Natural killer cell (primary cell): ENCODE measurements at regions not wholly inside any gene's neighbourhood (a gene's known extent, or its start where the extent isn't known, plus 50 kb on each side); places are given as distances from the start of the nearest gene placed in this dataset.

Experiments used
- ATAC-seq, 3 donors: fragments of 150-1000 bp in 2 of 3; fragments of 200-7000 bp in 1 of 3; cut with Tn5 transposase; 1 replicate in 1 of 3; 2 replicates in 2 of 3; pipeline ENCODE4 v1.10.0; 2021; ENCODE audit warnings: mild to moderate bottlenecking in 2 of 3, moderate library complexity in 2 of 3
- DNase-seq, 2 donors: peaks; one replicate each; pipeline versions ENCODE4 v3.0.0 to v3.0.0-alpha.2; 2013 to 2021; ENCODE audit warnings: mixed read lengths in 1 of 2
- H3K27ac ChIP-seq: one replicate; pipeline ENCODE4 v1.5.1; 2013; ENCODE audit warnings: mild to moderate bottlenecking, low read length
- H3K27me3 ChIP-seq: one replicate; pipeline ENCODE4 v1.6.1; 2013; ENCODE audit warnings: low read length; ENCODE audit not compliant: control insufficient read depth, insufficient read depth
- H3K36me3 ChIP-seq: one replicate; pipeline ENCODE4 v1.6.1; 2013; ENCODE audit warnings: low read length; ENCODE audit not compliant: control insufficient read depth, insufficient read depth
- H3K4me1 ChIP-seq: one replicate; pipeline ENCODE4 v1.6.1; 2013; ENCODE audit warnings: low read length; ENCODE audit not compliant: control insufficient read depth, insufficient read depth
- H3K4me3 ChIP-seq: one replicate; pipeline ENCODE4 v1.5.1; 2013; ENCODE audit warnings: low read length
- H3K9me3 ChIP-seq: one replicate; pipeline ENCODE4 v1.6.1; 2013; ENCODE audit warnings: low read length; ENCODE audit not compliant: control insufficient read depth, insufficient read depth
- H3K27ac Mint-ChIP-seq, 2 donors: one replicate each; pipeline ENCODE4 v1.8.0; 2022; ENCODE audit warnings: mild to moderate bottlenecking in 2 of 2, mixed read lengths in 2 of 2, moderate library complexity in 1 of 2
- H3K27me3 Mint-ChIP-seq, 2 donors: one replicate each; pipeline ENCODE4 v1.8.0; 2022; ENCODE audit warnings: low read depth in 2 of 2, mixed read lengths in 2 of 2
- H3K36me3 Mint-ChIP-seq: one replicate; pipeline ENCODE4 v1.8.0; 2022; ENCODE audit warnings: mixed read lengths
- H3K4me1 Mint-ChIP-seq, 2 donors: one replicate each; pipeline ENCODE4 v1.8.0; 2022; ENCODE audit warnings: mixed read lengths in 2 of 2
- H3K4me3 Mint-ChIP-seq: one replicate; pipeline ENCODE4 v1.8.0; 2022; ENCODE audit warnings: mild to moderate bottlenecking, moderate library complexity, mixed read lengths
- H3K9me3 Mint-ChIP-seq, 2 donors: one replicate each; pipeline ENCODE4 v1.8.0; 2022; ENCODE audit warnings: mixed read lengths in 2 of 2
- WGBS: methylation state at CpG from one replicate; pipeline ENCODE4 v1.1.7; 2013; ENCODE audit warnings: missing lambda C conversion rate; ENCODE audit not compliant: insufficient coverage; 5-methylcytosine and 5-hydroxymethylcytosine counted together
- intact Hi-C: fragments of 100-400 bp; cut with micrococcal nuclease; formaldehyde crosslinking; loops from one replicate; pipeline ENCODE4 v1.14.2; 2022
- TF ChIP-seq, protein P1 (sequence below): fragments of 200-600 bp; IDR thresholded peaks from one replicate; pipeline ENCODE4 v1.8.0; 2022; ENCODE audit warnings: antibody characterized with exemption

- H3K4me3 ChIP-seq = no peak overlapping the region
- H3K27me3 Mint-ChIP-seq = peaks cover 29 to 35% of the 10 kb centered on the region in 2 donors
- no peak overlapping the region for H3K27ac ChIP-seq
- no peak for ATAC-seq
- H3K27ac Mint-ChIP-seq = no peak overlapping the region
- H3K36me3 Mint-ChIP-seq = no peaks in the 10 kb centered on the region
- intact Hi-C loops = no loop called here
- peaks cover 6% of the 10 kb centered on the region for H3K27me3 ChIP-seq
- H3K4me1 Mint-ChIP-seq = peaks cover 14 to 20% of the 10 kb centered on the region in 2 donors
- 87% methylated on average over 3 of the region's 3 CpGs for WGBS
- H3K36me3 ChIP-seq = no peaks in the 10 kb centered on the region
- TF ChIP-seq, protein P1, sequence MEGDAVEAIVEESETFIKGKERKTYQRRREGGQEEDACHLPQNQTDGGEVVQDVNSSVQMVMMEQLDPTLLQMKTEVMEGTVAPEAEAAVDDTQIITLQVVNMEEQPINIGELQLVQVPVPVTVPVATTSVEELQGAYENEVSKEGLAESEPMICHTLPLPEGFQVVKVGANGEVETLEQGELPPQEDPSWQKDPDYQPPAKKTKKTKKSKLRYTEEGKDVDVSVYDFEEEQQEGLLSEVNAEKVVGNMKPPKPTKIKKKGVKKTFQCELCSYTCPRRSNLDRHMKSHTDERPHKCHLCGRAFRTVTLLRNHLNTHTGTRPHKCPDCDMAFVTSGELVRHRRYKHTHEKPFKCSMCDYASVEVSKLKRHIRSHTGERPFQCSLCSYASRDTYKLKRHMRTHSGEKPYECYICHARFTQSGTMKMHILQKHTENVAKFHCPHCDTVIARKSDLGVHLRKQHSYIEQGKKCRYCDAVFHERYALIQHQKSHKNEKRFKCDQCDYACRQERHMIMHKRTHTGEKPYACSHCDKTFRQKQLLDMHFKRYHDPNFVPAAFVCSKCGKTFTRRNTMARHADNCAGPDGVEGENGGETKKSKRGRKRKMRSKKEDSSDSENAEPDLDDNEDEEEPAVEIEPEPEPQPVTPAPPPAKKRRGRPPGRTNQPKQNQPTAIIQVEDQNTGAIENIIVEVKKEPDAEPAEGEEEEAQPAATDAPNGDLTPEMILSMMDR = no peak
- no peaks in the 10 kb centered on the region for H3K9me3 Mint-ChIP-seq
- H3K4me1 ChIP-seq = peaks cover 26% of the 10 kb centered on the region
- H3K9me3 ChIP-seq = no peaks in the 10 kb centered on the region
- no peak for DNase-seq
- no peak overlapping the region for H3K4me3 Mint-ChIP-seq
Observed at GRCh38 chr15:66620341-66620740, 54.5 kb upstream of the LCTL start.

DNA sequence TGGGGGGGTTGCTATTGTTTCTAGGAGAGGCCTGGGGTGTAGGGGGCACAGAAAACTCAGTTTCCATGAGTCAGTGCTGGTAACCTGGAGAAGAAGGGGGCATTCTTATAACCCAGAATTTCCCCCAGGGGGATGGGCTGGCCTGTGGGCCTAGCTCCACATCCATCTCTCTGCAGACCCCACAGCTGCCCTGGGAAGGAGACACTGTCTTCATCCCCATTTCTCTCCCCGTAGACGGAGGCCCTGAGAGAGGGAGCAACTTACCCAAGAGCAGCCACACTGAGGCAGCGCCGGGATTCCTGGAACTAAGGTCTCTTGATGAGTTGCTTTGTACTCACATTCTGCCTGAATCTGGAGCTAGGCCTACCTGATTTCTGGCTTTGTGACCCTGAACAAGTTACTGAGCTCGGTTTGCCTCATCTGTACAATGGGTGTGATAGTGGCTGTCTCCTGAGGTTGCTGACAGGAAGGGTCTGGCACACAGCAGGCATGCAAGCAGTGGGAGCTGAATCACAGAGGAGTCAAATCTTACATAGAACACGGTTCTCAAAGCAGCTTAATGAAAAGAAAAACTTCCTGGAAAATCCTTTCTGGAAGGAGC, 55.0 kb upstream of the LCTL start:
- peaks cover 29 to 35% of the 10 kb centered on the region in 2 donors for H3K27me3 Mint-ChIP-seq
- Histone ChIP-seq H3K27me3 (peaks cover 6% of the 10 kb centered on the region), H3K27ac (no peak overlapping the region), H3K9me3 (no peaks in the 10 kb centered on the region), H3K4me3 (no peak overlapping the region), H3K4me1 (peaks cover 21% of the 10 kb centered on the region), H3K36me3 (no peaks in the 10 kb centered on the region)
- no peak for ATAC-seq
- no peak overlapping the region for H3K4me3 Mint-ChIP-seq
- TF ChIP-seq, protein P1 = no peak
- no peak overlapping the region for H3K27ac Mint-ChIP-seq
- DNase-seq = no peak
- intact Hi-C loops = no loop called here
- WGBS = 94% methylated on average over 6 of the region's 6 CpGs
- H3K9me3 Mint-ChIP-seq = no peaks in the 10 kb centered on the region
- H3K36me3 Mint-ChIP-seq = no peaks in the 10 kb centered on the region
- peaks cover 14 to 20% of the 10 kb centered on the region in 2 donors for H3K4me1 Mint-ChIP-seq

- Mint-ChIP-seq H3K36me3 (no peaks in the 10 kb centered on the region), H3K4me3 (no peak overlapping the region)
Observed at GRCh38 chr15:66621491-66622467, 56.0 kb upstream of the LCTL start.

More at GRCh38 chr15:66621491-66622467, 56.0 kb upstream of the LCTL start:
- intact Hi-C loops = no loop called here
- Mint-ChIP-seq H3K9me3 (no peaks in the 10 kb centered on the region), H3K27me3 (peaks cover 29 to 35% of the 10 kb centered on the region in 2 donors), H3K27ac (no peak overlapping the region), H3K4me1 (peaks cover 11 to 15% of the 10 kb centered on the region in 2 donors)
- Histone ChIP-seq H3K36me3 (no peaks in the 10 kb centered on the region), H3K27ac (no peak overlapping the region), H3K27me3 (peaks cover 6% of the 10 kb centered on the region), H3K4me1 (peaks cover 21% of the 10 kb centered on the region), H3K4me3 (no peak overlapping the region), H3K9me3 (no peaks in the 10 kb centered on the region)
- TF ChIP-seq, protein P1 = no peak
- WGBS = 39% methylated on average over 75 of the region's 75 CpGs
- DNase-seq = no peak
- ATAC-seq = no peak
